HL-60 (cell line): ENCODE measurements at regions not wholly inside any gene's neighbourhood (a gene's known extent, or its start where the extent isn't known, plus 50 kb on each side); places are given as distances from the start of the nearest gene placed in this dataset.

ENCODE experiments used
- CTCF ChIP-seq: IDR thresholded peaks from one replicate; pipeline ENCODE4 v1.5.1; 2011; ENCODE audit warnings: low read length, control low read depth, inconsistent platforms; ENCODE audit not compliant: insufficient read depth
- GABPA ChIP-seq: IDR thresholded peaks from 2 replicates; pipeline ENCODE4 v1.6.1; 2012; ENCODE audit warnings: low read depth
- POLR2AphosphoS5 ChIP-seq: IDR thresholded peaks from 2 replicates; pipeline ENCODE4 v1.6.1; 2012; ENCODE audit warnings: low read depth
- REST ChIP-seq: IDR thresholded peaks from 2 replicates; pipeline ENCODE4 v1.6.1; 2012; ENCODE audit warnings: low read depth; ENCODE audit not compliant: insufficient replicate concordance

DNA sequence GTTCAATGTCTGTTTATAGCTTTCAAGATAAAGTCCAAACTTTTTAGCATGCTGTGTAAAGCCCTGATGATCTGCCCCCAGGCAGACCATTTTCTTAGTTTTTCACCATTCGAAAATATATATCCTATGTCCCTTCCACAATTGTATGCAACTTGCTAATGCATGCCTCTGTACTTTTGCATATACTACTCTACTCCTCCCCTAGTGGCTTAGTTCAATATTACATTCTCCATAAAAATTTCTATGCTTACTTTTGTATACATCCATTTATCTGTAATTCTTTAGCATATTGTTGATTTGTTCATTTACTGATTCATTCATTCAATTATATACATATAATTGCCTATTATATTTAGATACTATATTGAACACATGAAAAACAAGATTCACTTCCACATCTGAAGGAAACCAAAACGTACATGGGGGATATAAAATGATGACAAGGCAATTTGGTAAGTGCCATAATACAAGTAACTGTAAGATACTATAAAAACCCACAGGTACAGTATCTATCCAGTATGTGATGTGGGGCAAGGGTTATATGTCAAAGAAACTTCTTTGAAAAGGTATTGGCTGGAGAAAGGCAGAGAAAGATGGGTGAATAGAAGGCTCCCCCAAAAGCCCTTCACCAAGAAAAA, 902.5 kb downstream of the FAM133A start:
- TF ChIP-seq CTCF, result no peak
- no peak for TF ChIP-seq REST
- TF ChIP-seq POLR2AphosphoS5, result no peak
- TF ChIP-seq GABPA, result no peak
